GM12891 (cell line): ENCODE measurements at regions not wholly inside any gene's neighbourhood (a gene's known extent, or its start where the extent isn't known, plus 50 kb on each side); places are given as distances from the start of the nearest gene placed in this dataset.

Experiments
- DNase-seq: peaks from one replicate; pipeline ENCODE4 v3.0.0; 2011; ENCODE audit warnings: low spot score; ENCODE audit not compliant: insufficient read length
- FAIRE-seq: peaks from 2 replicates; lab custom pipeline; 2011; peaks lifted over from hg19 to GRCh38; lab: Jason Lieb, UNC
- PAX5 ChIP-seq: IDR thresholded peaks from 2 replicates; pipeline ENCODE4 v1.6.1; 2011; ENCODE audit warnings: low read length, moderate library complexity, mild to moderate bottlenecking; ENCODE audit not compliant: insufficient read depth, severe bottlenecking
- POLR2A ChIP-seq: IDR thresholded peaks from 2 replicates; pipeline ENCODE4 v1.6.1; 2011; ENCODE audit warnings: low read depth, low read length, control low read depth
- POLR2AphosphoS5 ChIP-seq: IDR thresholded peaks from 2 replicates; pipeline ENCODE4 v1.6.1; 2011; ENCODE audit warnings: low read depth, low read length, control low read depth
- POU2F2 ChIP-seq: IDR thresholded peaks from 2 replicates; pipeline ENCODE4 v1.6.1; 2011; ENCODE audit warnings: low read depth, mild to moderate bottlenecking, control low read depth, low read length, moderate library complexity
- SPI1 ChIP-seq: IDR thresholded peaks from 2 replicates; pipeline ENCODE4 v1.6.1; 2011; ENCODE audit warnings: low read depth, low read length, control low read depth
- TAF1 ChIP-seq: IDR thresholded peaks from 2 replicates; pipeline ENCODE4 v1.6.1; 2011; ENCODE audit warnings: low read depth, low read length, control low read depth

GRCh38 chr5:32842813-32843530 is 131.9 kb downstream of the NPR3 start:
- TF ChIP-seq PAX5 (no peak), POU2F2 (no peak), POLR2A (no peak), POLR2AphosphoS5 (no peak), TAF1 (no peak), SPI1 (no peak)
- DNase-seq (no peak), FAIRE-seq (no peak)

DNA sequence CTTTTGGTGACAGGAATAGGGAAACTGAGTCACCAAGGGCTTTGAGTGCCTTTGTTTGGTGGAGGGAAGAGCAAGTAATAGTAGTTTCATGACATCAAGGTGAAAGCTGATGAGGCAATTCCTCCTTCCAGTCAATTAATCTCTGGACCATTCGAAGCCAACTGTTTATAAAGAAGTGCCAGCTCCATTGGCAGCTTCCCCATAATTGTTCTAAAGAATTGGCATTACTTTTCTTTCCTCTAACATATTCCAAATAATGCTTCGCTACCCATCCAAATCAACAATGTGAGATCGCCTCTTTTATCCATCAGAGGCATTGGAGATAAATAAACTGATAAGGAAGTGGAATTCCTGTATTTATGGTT is 132.4 kb downstream of the NPR3 start:
- TF ChIP-seq POLR2A, result no peak
- DNase-seq (no peak), FAIRE-seq (no peak)

GRCh38 chr5:32845171-32845570 is 134.1 kb downstream of the NPR3 start:
- FAIRE-seq (no peak), DNase-seq (no peak)
- TF ChIP-seq POLR2AphosphoS5, result no peak
- no peak for TF ChIP-seq TAF1
- TF ChIP-seq PAX5, result no peak
- no peak for TF ChIP-seq POLR2A
- TF ChIP-seq SPI1, result no peak
- TF ChIP-seq POU2F2, result no peak

DNA sequence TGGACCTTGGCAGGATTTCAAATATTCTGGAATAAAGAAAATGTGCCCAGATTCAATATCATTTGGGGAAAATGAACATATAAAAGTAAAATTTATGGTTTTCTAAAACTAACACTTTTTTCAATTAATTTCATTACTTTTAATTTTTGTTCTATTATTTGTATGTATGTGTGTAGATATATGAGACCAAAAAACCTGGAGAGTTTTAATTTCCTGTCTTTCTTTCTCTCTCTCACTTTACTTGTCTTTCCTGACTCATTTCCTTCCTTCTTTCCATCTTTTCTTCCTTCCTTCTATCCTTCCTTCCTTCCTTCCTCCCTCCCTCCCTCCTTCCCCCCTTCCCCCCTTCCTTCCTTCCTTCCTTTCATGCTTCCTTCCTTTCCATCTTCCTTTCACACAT is 137.0 kb downstream of the NPR3 start:
- DNase-seq, result no peak
- TF ChIP-seq SPI1 (no peak), POLR2A (no peak), POLR2AphosphoS5 (no peak), TAF1 (no peak), POU2F2 (no peak), PAX5 (no peak)
- no peak for FAIRE-seq

DNA sequence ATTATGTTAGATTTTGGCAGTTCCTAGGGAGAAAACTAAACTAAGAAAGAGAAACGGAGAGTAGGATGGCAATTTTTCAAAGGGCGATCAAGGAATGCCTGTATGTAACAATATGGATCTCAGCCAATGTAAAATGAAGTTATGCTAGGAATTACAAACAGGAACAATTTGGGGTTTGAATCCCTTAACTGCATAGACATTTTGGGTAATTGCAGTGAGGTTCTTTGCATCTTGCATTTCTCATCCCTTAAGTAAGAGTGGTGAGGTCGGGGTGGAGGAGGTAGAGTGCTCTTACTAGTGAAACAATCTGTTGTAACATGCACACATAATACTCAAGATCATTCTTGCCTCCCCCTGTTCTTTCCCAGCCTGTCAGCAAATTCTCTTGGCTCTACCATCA is 137.6 kb downstream of the NPR3 start:
- FAIRE-seq (no peak), DNase-seq (no peak)
- TF ChIP-seq TAF1, result no peak
- TF ChIP-seq POU2F2, result no peak
- no peak for TF ChIP-seq PAX5
- TF ChIP-seq SPI1, result no peak
- no peak for TF ChIP-seq POLR2AphosphoS5
- no peak for TF ChIP-seq POLR2A

DNA sequence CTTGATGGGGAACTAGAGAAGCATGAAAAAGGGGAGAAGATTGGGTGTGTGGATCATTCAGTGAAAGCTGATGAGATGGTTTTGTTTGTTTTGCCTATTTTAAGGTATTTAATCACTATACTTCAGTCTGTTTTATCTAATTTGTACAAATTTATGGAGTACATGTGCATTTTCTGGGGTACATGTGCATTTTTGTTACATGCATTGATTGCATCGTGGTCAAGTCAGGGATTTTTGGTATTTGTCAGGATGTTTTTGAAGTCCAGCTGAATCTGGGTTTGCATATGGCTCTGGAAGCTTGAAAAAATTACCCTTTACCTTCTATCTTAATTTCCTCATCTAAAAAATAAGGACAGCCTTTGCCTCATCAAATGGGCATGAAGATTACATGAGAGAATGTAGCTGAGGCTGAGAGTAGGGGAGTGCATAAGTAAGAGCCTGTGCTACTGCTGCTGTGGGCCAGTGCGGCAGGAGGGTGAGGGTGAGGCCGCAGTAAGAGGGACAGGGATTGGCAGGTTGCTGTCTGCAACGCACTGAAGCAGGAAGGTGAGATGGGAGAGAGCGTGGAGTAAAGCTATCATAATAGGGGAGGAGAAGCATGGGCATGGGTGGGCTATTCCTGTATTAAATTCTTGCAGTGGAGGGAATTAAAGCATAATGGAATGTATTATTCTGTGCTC is 139.8 kb downstream of the NPR3 start:
- DNase-seq (no peak), FAIRE-seq (no peak)
- TF ChIP-seq POLR2AphosphoS5 (no peak), PAX5 (no peak), TAF1 (no peak), POU2F2 (no peak), SPI1 (no peak), POLR2A (no peak)

GRCh38 chr5:32851559-32852173 is 140.5 kb downstream of the NPR3 start:
- FAIRE-seq, result no peak

DNA sequence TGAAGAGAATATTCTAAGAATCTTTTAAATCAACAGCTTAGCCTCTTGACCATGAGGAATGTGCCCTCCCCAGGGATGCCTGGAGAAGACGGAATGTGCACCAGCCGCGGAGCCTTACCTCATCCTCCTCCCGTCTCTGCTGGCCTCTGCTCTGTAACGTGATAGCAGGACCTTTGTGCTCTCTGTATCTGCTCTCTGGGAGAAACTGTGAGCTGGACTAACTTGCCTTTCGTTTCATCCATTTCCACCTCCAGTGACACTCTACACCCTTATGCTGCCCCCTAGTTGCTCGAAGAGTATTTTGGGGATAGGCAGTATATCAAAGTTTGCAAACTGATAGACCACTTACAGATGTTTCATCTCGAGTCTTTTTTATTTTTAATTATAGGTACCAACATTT is 141.4 kb downstream of the NPR3 start:
- FAIRE-seq (no peak), DNase-seq (no peak)
- TF ChIP-seq SPI1, result no peak
- TF ChIP-seq PAX5, result no peak
- no peak for TF ChIP-seq POLR2A
- no peak for TF ChIP-seq POU2F2
- TF ChIP-seq POLR2AphosphoS5, result no peak
- no peak for TF ChIP-seq TAF1

More at GRCh38 chr5:32851559-32852173, 140.5 kb downstream of the NPR3 start:
- TF ChIP-seq POLR2A (no peak), PAX5 (no peak), SPI1 (no peak), POU2F2 (no peak), POLR2AphosphoS5 (no peak), TAF1 (no peak)
- no peak for DNase-seq

GRCh38 chr5:32852976-32853375 is 141.9 kb downstream of the NPR3 start:
- FAIRE-seq (no peak), DNase-seq (no peak)
- no peak for TF ChIP-seq POU2F2
- TF ChIP-seq POLR2AphosphoS5, result no peak
